Pancreas (tissue), 10 donors: ENCODE measurements at regions not wholly inside any gene's neighbourhood (a gene's known extent, or its start where the extent isn't known, plus 50 kb on each side); places are given as distances from the start of the nearest gene placed in this dataset.

ENCODE experiments used
- ATAC-seq, 4 donors: fragments of 200-7000 bp; cut with Tn5 transposase; one replicate each; pipeline versions ENCODE4 v1.8.0 to v1.9.1; 2020; ENCODE audit warnings: mild to moderate bottlenecking in 4 of 4, moderate library complexity in 4 of 4
- DNase-seq, 6 donors: peaks; one replicate each; pipeline ENCODE4 v3.0.0-alpha.2; 2020
- FAIRE-seq: peaks from 2 replicates; lab custom pipeline; 2012; peaks lifted over from hg19 to GRCh38; lab: Jason Lieb, UNC
- H3K27ac ChIP-seq, 4 donors: fragments of 200-600 bp; sonication (generic); 1 replicate in 3 of 4; 2 replicates in 1 of 4; pipeline versions ENCODE4 v1.5.0 to v1.8.0; 2020
- H3K27me3 ChIP-seq, 4 donors: fragments of 200-600 bp; one replicate each; pipeline ENCODE4 v1.8.0; 2021
- H3K36me3 ChIP-seq, 3 donors: fragments of 200-600 bp; sonication (generic) in 1 of 3; one replicate each; pipeline versions ENCODE4 v1.5.0 to v1.8.0; 2020 to 2021
- H3K4me1 ChIP-seq, 3 donors: fragments of 200-600 bp; one replicate each; pipeline ENCODE4 v1.8.0; 2021
- H3K4me3 ChIP-seq, 4 donors: fragments of 200-600 bp; sonication (generic) in 2 of 4; one replicate each; pipeline versions ENCODE4 v1.5.0 to v1.8.0; 2020 to 2021
- H3K9me3 ChIP-seq, 4 donors: fragments of 200-600 bp; one replicate each; pipeline ENCODE4 v1.8.0; 2021
- CTCF ChIP-seq, 4 donors: fragments of 200-600 bp; sonication (generic) in 3 of 4; IDR thresholded peaks; one replicate each; pipeline versions ENCODE4 v1.5.0 to v1.8.0; 2021; ENCODE audit warnings: antibody characterized with exemption in 4 of 4
- WGBS, 2 donors: extraction: QIAGEN DNeasy Blood & Tissue Kit; methylation state at CpG; one replicate each; pipeline ENCODE4 v1.1.7; 2013; 5-methylcytosine and 5-hydroxymethylcytosine counted together
- intact Hi-C, 3 donors: fragments of 100-400 bp; cut with DNase I; formaldehyde crosslinking; loops; one replicate each; pipeline versions ENCODE4 v1.11.1 to v1.14.2; 2022
- donor health status: healthy with polysubstance abuse.
- donor health status: DM: no; HTN: no; CAD: no; lungs with moderate emphysema.
- donor health status: DM: no; HTN: no; CAD: no.
- donor health status: control.
- donor health status: control.
- donor health status: Bipolar disorder and iron deficiency.
- donor health status: DM: yes; HTN: yes; CAD: no.
- donor health status: DM: no; HTN: no; CAD: no.
- donor health status: DM: no; HTN: no; CAD: no.
- donor health status: DM: yes; HTN: yes; CAD: no.

GRCh38 chr7:130888468-130888867 lies 154.5 kb upstream of the KLF14 start:
- no peak for ATAC-seq
- no peak overlapping the region for H3K4me3 ChIP-seq
- no peaks in the 10 kb centered on the region for H3K9me3 ChIP-seq
- peaks cover 0 to 4% (median 0%) of the 10 kb centered on the region in 3 donors for H3K36me3 ChIP-seq
- no peak for DNase-seq
- no peak for FAIRE-seq
- 83 to 87% methylated on average over 5 of the region's 5 CpGs for WGBS, 2 donors
- H3K27ac ChIP-seq, result no peak overlapping the region
- intact Hi-C loops, result no loop called here
- H3K27me3 ChIP-seq, result no peaks in the 10 kb centered on the region
- no peak for TF ChIP-seq CTCF (IDR thresholded peaks at IDR 0.05)
- H3K4me1 ChIP-seq, result peaks cover 0 to 28% (median 4%) of the 10 kb centered on the region in 3 donors

- no peak for ATAC-seq
- H3K27ac ChIP-seq, result peak overlapping the region in 2 of 4 donors; percentile 58 to 61
- no peak for TF ChIP-seq CTCF (IDR thresholded peaks at IDR 0.05)
- H3K4me3 ChIP-seq, result no peak overlapping the region
- no peaks in the 10 kb centered on the region for H3K9me3 ChIP-seq
- no peaks in the 10 kb centered on the region for H3K36me3 ChIP-seq
- FAIRE-seq, result no peak
- no peak for DNase-seq
- 80 to 83% methylated on average over 11 of the region's 11 CpGs for WGBS, 2 donors
- intact Hi-C loops, result no loop called here
- H3K4me1 ChIP-seq, result peaks cover 0 to 37% (median 11%) of the 10 kb centered on the region in 3 donors
- H3K27me3 ChIP-seq, result no peaks in the 10 kb centered on the region
Measured at GRCh38 chr7:130890176-130891020, 156.4 kb upstream of the KLF14 start.

- ATAC-seq, result peak in 3 of 4 donors; percentile 14 to 47 (median 41)
- H3K9me3 ChIP-seq, result no peaks in the 10 kb centered on the region
- FAIRE-seq, result no peak
Measured at GRCh38 chr7:130891254-130892094, 157.5 kb upstream of the KLF14 start.

GRCh38 chr7:130893441-130893894 lies 159.5 kb upstream of the KLF14 start:
- peaks cover 0 to 41% (median 11%) of the 10 kb centered on the region in 3 donors for H3K4me1 ChIP-seq
- no peaks in the 10 kb centered on the region for H3K36me3 ChIP-seq

More at GRCh38 chr7:130891254-130892094, 157.5 kb upstream of the KLF14 start:
- Histone ChIP-seq H3K27me3 (no peaks in the 10 kb centered on the region), H3K4me3 (no peak overlapping the region), H3K36me3 (no peaks in the 10 kb centered on the region), H3K27ac (peak overlapping the region in 2 of 4 donors; percentile 58 to 61), H3K4me1 (peaks cover 0 to 37% (median 11%) of the 10 kb centered on the region in 3 donors)
- WGBS, 2 donors, result 60% methylated on average over 13 of the region's 15 CpGs
- DNase-seq, result no peak
- no peak for TF ChIP-seq CTCF (IDR thresholded peaks at IDR 0.05)
- intact Hi-C loops, result no loop called here

More at GRCh38 chr7:130893441-130893894, 159.5 kb upstream of the KLF14 start:
- no peak for FAIRE-seq
- no peaks in the 10 kb centered on the region for H3K9me3 ChIP-seq
- WGBS, 2 donors, result 73 to 79% methylated on average over 7 of the region's 7 CpGs
- H3K4me3 ChIP-seq, result no peak overlapping the region
- intact Hi-C loops, result no loop called here
- no peak for DNase-seq
- no peaks in the 10 kb centered on the region for H3K27me3 ChIP-seq
- peak in 1 of 4 donors; percentile 10 for ATAC-seq
- peak overlapping the region in 2 of 4 donors; percentile 50 to 53 for H3K27ac ChIP-seq
- TF ChIP-seq CTCF (IDR thresholded peaks at IDR 0.05), result no peak
